ENCODE measurements at regions not wholly inside any gene's neighbourhood (a gene's known extent, or its start where the extent isn't known, plus 50 kb on each side); places are given as distances from the start of the nearest gene placed in this dataset.

GRCh38 chr4:23016981-23017380, 324.2 kb downstream of the GBA3 start:
- TF ChIP-seq EZH2phosphoT487 (IDR thresholded peaks at IDR 0.05; ENCODE audit: borderline replicate concordance) (no peak), CTCF (conservative IDR thresholded peaks at IDR 0.05; ENCODE audit: low read length) (no peak)
- Histone ChIP-seq H3K4me2 (ENCODE audit: low read depth, low read length, poor library complexity, severe bottlenecking) (no peak overlapping the region), H3K79me2 (ENCODE audit: insufficient read depth, low read length) (no peaks in the 10 kb centered on the region), H3K4me1 (ENCODE audit: insufficient read depth, low read length, poor library complexity, severe bottlenecking) (no peaks in the 10 kb centered on the region), H3K27me3 (ENCODE audit: insufficient read depth, low read length, poor library complexity, severe bottlenecking) (no peaks in the 10 kb centered on the region), H3K4me3 (ENCODE audit: low read length, poor library complexity, severe bottlenecking) (no peak overlapping the region), H4K20me1 (ENCODE audit: insufficient read depth, low read length, poor library complexity, severe bottlenecking) (no peaks in the 10 kb centered on the region), H3K36me3 (ENCODE audit: insufficient read depth, low read length) (no peaks in the 10 kb centered on the region), H2AFZ (ENCODE audit: low read length) (no peak overlapping the region), H3K9me2 (replicated peaks; ENCODE audit: low read depth, low read length) (no peaks in the 10 kb centered on the region; the same call in 1 of the 2 replicates), H3K9ac (ENCODE audit: low read depth, low read length, poor library complexity, severe bottlenecking) (no peak overlapping the region), H3K9me3 (ENCODE audit: insufficient read depth, low read depth, low read length) (no peaks in the 10 kb centered on the region), H3F3A (ENCODE audit: low read depth) (no peaks in the 10 kb centered on the region)

GRCh38 chr4:23015821-23016220, 323.1 kb downstream of the GBA3 start:
- Histone ChIP-seq H3K9me2 (replicated peaks; ENCODE audit: low read depth, low read length) (no peaks in the 10 kb centered on the region; the same call in 1 of the 2 replicates), H3F3A (ENCODE audit: low read depth) (no peaks in the 10 kb centered on the region), H3K4me3 (ENCODE audit: low read length, poor library complexity, severe bottlenecking) (no peak overlapping the region), H3K4me1 (ENCODE audit: insufficient read depth, low read length, poor library complexity, severe bottlenecking) (no peaks in the 10 kb centered on the region), H3K4me2 (ENCODE audit: low read depth, low read length, poor library complexity, severe bottlenecking) (no peak overlapping the region), H3K36me3 (ENCODE audit: insufficient read depth, low read length) (no peaks in the 10 kb centered on the region), H3K27me3 (ENCODE audit: insufficient read depth, low read length, poor library complexity, severe bottlenecking) (no peaks in the 10 kb centered on the region), H2AFZ (ENCODE audit: low read length) (no peak overlapping the region), H4K20me1 (ENCODE audit: insufficient read depth, low read length, poor library complexity, severe bottlenecking) (no peaks in the 10 kb centered on the region), H3K79me2 (ENCODE audit: insufficient read depth, low read length) (no peaks in the 10 kb centered on the region), H3K9ac (ENCODE audit: low read depth, low read length, poor library complexity, severe bottlenecking) (no peak overlapping the region), H3K9me3 (ENCODE audit: insufficient read depth, low read depth, low read length) (no peaks in the 10 kb centered on the region)
- TF ChIP-seq CTCF (conservative IDR thresholded peaks at IDR 0.05; ENCODE audit: low read length): no peak
- TF ChIP-seq EZH2phosphoT487 (IDR thresholded peaks at IDR 0.05; ENCODE audit: borderline replicate concordance): no peak

- Histone ChIP-seq H4K20me1 (ENCODE audit: insufficient read depth, low read length, poor library complexity, severe bottlenecking) (no peaks in the 10 kb centered on the region), H3F3A (ENCODE audit: low read depth) (no peaks in the 10 kb centered on the region), H3K9ac (ENCODE audit: low read depth, low read length, poor library complexity, severe bottlenecking) (no peak overlapping the region), H3K9me2 (replicated peaks; ENCODE audit: low read depth, low read length) (no peaks in the 10 kb centered on the region; the same call in 1 of the 2 replicates), H2AFZ (ENCODE audit: low read length) (no peak overlapping the region), H3K4me1 (ENCODE audit: insufficient read depth, low read length, poor library complexity, severe bottlenecking) (no peaks in the 10 kb centered on the region), H3K4me3 (ENCODE audit: low read length, poor library complexity, severe bottlenecking) (no peak overlapping the region), H3K4me2 (ENCODE audit: low read depth, low read length, poor library complexity, severe bottlenecking) (no peak overlapping the region), H3K79me2 (ENCODE audit: insufficient read depth, low read length) (no peaks in the 10 kb centered on the region), H3K36me3 (ENCODE audit: insufficient read depth, low read length) (no peaks in the 10 kb centered on the region), H3K9me3 (ENCODE audit: insufficient read depth, low read depth, low read length) (no peaks in the 10 kb centered on the region), H3K27me3 (ENCODE audit: insufficient read depth, low read length, poor library complexity, severe bottlenecking) (no peaks in the 10 kb centered on the region)
- TF ChIP-seq CTCF (conservative IDR thresholded peaks at IDR 0.05; ENCODE audit: low read length) (no peak), EZH2phosphoT487 (IDR thresholded peaks at IDR 0.05; ENCODE audit: borderline replicate concordance) (no peak)
Measured at GRCh38 chr4:23009093-23009492, 316.4 kb downstream of the GBA3 start.
